NCI-H748 (cell line): ENCODE measurements at regions not wholly inside any gene's neighbourhood (a gene's known extent, or its start where the extent isn't known, plus 50 kb on each side); places are given as distances from the start of the nearest gene placed in this dataset.
"Not testable (repeated sequence)": the region's sequence is repeated elsewhere in the genome, so short reads cannot be mapped to it uniquely, and the experiment has no call there.

Experiments used
- DNase-seq: peaks from one replicate; lab custom pipeline; 2025; ENCODE audit not compliant: unreplicated experiment; lab: John Stamatoyannopoulos, UW

- DNase-seq: no peak
Measured at GRCh38 chr5:42074353-42074752, 149.3 kb downstream of the FBXO4 start.

DNA sequence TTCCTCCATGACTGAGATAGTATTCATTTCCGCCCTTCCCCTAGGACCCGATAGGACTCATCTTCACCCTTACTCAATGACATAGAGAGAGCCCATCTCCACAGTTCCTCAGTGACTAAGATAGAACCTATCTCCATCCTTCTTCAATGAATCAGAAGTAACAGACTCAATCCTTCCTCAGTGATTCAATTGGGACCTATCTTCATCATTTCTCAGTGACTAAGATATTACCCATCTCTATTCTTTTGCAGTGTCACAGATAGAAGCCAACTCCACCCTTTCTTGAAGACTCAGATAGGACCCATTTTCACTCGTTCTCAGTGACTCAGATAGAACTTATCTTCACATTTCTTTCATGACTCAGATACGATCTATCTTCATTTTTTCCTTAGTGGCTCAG is 164.6 kb downstream of the FBXO4 start:
- DNase-seq: no peak

- DNase-seq: no peak
Measured at GRCh38 chr5:42090162-42090561, 165.1 kb downstream of the FBXO4 start.

- not testable (repeated sequence) for DNase-seq
Measured at GRCh38 chr5:42099846-42100245, 174.8 kb downstream of the FBXO4 start.

GRCh38 chr5:42108468-42108867 is 183.4 kb downstream of the FBXO4 start:
- DNase-seq: peak; percentile 75

DNA sequence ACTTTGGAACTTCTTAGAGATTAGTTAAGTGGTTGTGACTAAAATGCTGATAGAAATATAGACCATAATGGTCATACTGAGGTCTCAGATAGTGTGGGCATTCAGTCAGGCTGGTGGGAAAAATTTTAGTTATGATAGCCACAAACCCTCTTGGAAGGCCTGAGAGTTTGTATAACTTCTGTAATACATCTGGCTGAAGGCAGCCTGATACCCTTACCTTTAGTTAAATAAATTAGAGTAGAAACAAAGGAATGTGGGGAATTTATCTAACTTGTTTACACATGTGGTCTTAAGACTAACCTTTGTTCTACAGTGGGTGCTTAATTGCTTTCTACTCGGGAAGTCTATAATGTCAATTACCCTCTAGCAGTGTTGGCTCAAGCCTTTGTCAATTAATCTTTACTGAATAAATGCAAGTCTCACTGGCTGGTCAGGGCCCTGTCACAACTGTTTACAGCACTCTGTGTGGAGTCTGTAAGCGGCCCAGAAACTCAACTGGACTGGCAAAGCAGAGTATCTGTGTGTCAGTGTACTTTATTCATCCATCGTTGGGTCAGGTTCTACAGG is 184.0 kb downstream of the FBXO4 start:
- no peak for DNase-seq

- not testable (repeated sequence) for DNase-seq
Measured at GRCh38 chr5:42115721-42116120, 190.6 kb downstream of the FBXO4 start.

GRCh38 chr5:42120070-42120469 is 195.0 kb downstream of the FBXO4 start:
- no peak for DNase-seq

DNA sequence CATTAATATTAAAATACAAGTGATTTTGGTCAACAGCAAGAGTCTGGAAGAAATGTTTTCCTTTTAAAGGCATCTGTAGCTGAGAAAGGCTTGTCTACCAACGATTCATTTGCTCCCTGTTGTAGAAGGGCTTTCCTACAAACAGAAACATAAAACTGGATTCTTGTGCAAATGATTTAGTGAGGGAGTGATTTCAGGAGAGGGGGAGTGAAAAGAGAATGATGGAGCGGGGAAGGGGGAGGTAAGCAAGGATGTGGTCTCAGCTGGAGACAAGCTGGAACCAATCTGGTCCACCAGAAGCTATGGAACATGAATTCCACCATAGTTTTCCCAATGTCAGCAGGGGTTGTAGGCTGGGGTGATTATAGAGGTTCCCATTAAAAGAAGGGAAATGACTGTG is 196.3 kb downstream of the FBXO4 start:
- DNase-seq: no peak

GRCh38 chr5:42131081-42131480 is 206.0 kb downstream of the FBXO4 start:
- DNase-seq: no peak

DNA sequence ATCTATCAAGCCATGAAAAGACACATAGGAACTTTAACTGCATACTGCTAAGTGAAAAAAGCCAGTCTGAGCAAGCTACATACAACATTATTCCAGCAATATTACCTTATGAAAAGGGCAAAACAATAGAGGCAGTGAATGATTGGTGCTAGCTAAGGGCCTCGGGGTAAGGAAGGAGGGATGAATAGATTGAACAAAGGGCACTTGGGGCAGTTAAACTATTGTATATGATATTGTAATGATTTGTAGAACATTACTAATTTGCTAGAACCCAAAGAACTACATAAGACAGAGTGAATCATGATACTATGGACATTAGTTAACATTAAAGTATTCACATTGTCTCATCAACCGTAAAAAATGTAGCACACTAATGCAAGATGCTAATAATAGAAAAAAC is 218.3 kb downstream of the FBXO4 start:
- DNase-seq: no peak

DNA sequence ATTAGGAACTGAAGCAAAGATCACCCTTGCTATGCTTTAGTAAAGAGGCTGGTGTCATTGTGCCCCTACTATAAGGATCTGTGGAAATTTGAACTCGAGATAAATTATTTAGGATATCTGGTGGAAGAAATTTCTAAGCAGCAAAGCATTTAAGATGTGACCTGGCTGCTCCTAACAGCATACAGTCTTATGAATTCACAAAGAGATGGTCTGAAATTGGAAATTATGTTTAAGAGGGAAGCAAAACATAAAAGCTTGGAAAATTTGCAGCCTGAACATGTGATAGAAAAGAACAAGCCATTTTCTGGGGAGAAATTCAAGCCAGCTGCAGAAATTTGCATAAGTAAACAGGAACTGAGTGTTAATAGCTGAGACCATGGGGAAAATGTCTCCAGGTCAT is 223.7 kb downstream of the FBXO4 start:
- no peak for DNase-seq

- DNase-seq: no peak
Measured at GRCh38 chr5:42157215-42157614, 232.1 kb downstream of the FBXO4 start.

DNA sequence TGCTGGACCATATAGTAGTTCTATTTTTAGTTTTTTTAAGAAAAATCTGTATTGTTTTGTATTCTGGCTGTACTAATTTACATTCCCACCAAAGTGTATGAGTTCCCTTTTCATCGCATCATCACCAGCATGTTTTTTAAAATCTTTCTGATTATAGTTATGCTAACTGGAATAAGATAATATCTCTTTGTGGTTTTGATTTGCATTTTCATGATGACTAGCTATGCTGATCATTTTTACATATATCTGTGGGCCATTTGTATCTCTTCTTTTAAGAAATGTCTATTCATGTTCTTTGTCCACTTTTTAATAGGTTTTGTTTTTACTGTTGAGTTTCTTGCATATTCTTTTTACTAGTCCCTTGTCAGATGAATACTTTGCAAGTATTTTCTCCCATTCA is 238.0 kb downstream of the FBXO4 start:
- no peak for DNase-seq

- DNase-seq: no peak
Measured at GRCh38 chr5:42168091-42168670, 243.1 kb downstream of the FBXO4 start.

GRCh38 chr5:42176118-42176517 is 247.1 kb upstream of the GHR start:
- not testable (repeated sequence) for DNase-seq

DNA sequence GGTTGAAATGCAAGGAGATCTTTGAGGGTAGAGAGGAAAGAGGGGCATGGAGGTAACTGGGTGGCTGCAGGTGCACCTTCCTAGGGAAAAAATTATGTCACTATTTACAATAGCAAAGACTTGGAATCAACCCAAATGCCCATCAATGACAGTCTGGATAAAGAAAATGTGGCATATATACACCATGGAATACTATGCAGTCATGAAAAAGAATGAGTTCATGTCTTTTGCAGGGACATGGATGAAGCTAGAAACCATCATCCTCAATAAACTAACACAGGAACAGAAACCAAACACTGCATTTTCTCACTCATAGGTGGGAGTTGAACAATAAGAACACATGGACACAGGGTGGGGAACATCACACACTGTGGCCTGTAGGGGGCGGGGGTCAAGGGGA is 243.4 kb upstream of the GHR start:
- not testable (repeated sequence) for DNase-seq

DNA sequence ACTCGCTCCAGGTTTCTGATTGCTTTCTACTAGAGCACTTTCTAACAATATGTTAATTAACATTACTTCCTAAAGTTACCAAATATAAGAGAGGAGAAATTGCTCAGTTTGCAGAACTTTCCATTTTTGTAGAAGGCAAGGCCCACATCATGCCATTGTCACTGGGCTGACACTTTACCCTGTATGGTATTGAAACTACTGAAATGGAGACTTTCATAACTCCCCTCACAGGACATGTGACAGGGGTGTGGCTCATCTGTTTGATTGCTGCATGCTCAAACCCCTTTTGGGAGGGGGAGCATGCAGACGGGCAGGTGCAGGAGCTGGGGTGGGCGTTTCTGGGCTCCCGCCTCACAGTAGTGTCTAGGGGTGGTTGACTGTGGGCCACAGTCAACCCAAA is 206.3 kb upstream of the GHR start:
- DNase-seq: no peak

- no peak for DNase-seq
Measured at GRCh38 chr5:42217791-42218190, 205.4 kb upstream of the GHR start.

DNA sequence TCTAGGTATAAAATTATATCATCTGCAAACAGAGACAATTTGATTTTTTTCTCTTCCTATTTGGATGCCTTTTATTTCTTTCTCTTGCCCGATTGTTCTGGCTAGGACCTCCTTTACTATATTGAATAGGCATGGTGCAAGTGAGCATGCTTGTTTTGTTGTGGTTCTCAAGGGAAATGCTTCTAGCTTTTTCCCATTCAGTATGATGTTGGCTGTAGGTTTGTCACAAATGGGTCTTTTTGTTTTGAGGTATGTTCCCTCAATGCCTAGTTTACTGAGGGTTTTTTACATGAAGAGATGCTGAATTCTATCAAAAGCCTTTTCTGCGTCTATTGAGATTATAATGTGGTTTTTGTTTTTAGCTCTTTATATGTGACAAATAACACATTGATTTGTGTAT is 198.2 kb upstream of the GHR start:
- no peak for DNase-seq

- DNase-seq: peak; percentile 33
Measured at GRCh38 chr5:42228279-42228678, 195.0 kb upstream of the GHR start.

GRCh38 chr5:42230839-42231238 is 192.4 kb upstream of the GHR start:
- no peak for DNase-seq

DNA sequence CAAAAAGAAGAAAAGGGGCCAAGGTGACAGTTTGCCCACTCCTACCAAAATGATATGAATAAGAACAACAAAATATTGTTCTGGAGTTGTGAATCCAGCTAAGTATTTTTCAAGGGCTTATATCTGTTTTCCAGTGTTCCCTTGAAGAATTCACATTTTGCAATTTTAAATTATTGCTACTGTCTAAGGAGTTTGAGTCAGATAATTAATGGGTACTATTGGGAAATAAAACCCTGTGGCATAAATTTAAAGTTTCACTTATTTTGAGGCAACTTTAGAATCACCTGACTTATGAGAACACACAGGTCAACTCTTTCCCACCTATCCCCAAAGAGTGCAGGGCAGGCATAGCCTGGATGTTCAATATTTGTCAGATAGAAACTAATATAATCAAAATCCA is 188.0 kb upstream of the GHR start:
- DNase-seq: no peak
